Left lung (tissue), 4 donors: ENCODE measurements at regions not wholly inside any gene's neighbourhood (a gene's known extent, or its start where the extent isn't known, plus 50 kb on each side); places are given as distances from the start of the nearest gene placed in this dataset.

Experiments
- ATAC-seq: fragments of 200-7000 bp; cut with Tn5 transposase; one replicate; pipeline ENCODE4 v1.9.1; 2020; ENCODE audit warnings: moderate library complexity
- DNase-seq, 4 donors: peaks; one replicate each; pipeline ENCODE4 v3.0.0-alpha.2; 2013 to 2020
- H3K27ac ChIP-seq, 2 donors: fragments of 200-600 bp; sonication (generic) in 1 of 2; one replicate each; pipeline versions ENCODE4 v1.5.0 to v1.8.0; 2020 to 2021
- H3K27me3 ChIP-seq, 2 donors: fragments of 200-600 bp; sonication (generic) in 1 of 2; one replicate each; pipeline versions ENCODE4 v1.5.0 to v1.8.0; 2020 to 2021
- H3K36me3 ChIP-seq, 2 donors: fragments of 200-600 bp; sonication (generic) in 1 of 2; one replicate each; pipeline versions ENCODE4 v1.5.0 to v1.8.0; 2020 to 2021
- H3K4me1 ChIP-seq, 2 donors: fragments of 200-600 bp; one replicate each; pipeline ENCODE4 v1.8.0; 2021
- H3K4me3 ChIP-seq, 2 donors: fragments of 200-600 bp; sonication (generic) in 1 of 2; one replicate each; pipeline versions ENCODE4 v1.5.0 to v1.8.0; 2020 to 2021; ENCODE audit warnings: mild to moderate bottlenecking in 1 of 2
- H3K9me3 ChIP-seq, 2 donors: fragments of 200-600 bp; sonication (generic) in 1 of 2; one replicate each; pipeline versions ENCODE4 v1.5.0 to v1.8.0; 2020 to 2021
- CTCF ChIP-seq, 2 donors: fragments of 200-600 bp; sonication (generic) in 1 of 2; IDR thresholded peaks; one replicate each; pipeline versions ENCODE4 v1.5.0 to v1.8.0; 2021; ENCODE audit warnings: antibody characterized with exemption in 2 of 2
- intact Hi-C, 2 donors: fragments of 100-400 bp; cut with DNase I; formaldehyde crosslinking; loops; one replicate each; pipeline versions ENCODE4 v1.11.2 to v1.14.2; 2022
- donor health status: DM: no; HTN: yes; CAD: no.
- donor health status: DM: no; HTN: no; CAD: no.

DNA sequence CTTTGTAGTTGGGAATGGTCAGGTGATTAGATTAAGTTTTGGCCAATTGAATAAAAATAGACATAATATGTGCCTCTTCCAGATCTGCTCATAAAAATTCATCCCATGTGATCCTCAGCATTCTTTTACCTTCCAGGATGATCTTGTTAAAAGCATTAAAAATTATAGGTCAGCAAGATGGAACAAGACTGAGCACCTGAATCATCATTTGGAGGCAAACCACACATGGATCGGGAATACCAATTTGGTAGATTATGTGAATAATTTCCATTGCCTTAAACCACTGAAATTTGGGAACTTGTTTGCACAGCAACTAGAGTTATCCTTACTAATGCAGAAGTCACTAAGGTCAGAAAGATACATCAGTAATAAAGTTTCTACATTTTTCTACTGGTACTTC lies 681.4 kb upstream of the ADGRL2 start:
- ATAC-seq (no peak), DNase-seq (no peak)
- Histone ChIP-seq H3K4me1 (no peaks in the 10 kb centered on the region), H3K9me3 (no peaks in the 10 kb centered on the region), H3K27me3 (no peaks in the 10 kb centered on the region), H3K4me3 (no peak overlapping the region), H3K36me3 (no peaks in the 10 kb centered on the region), H3K27ac (no peak overlapping the region)
- intact Hi-C loops, result no loop called here
- no peak for TF ChIP-seq CTCF (IDR thresholded peaks at IDR 0.05)

- ATAC-seq (no peak), DNase-seq (no peak)
- Histone ChIP-seq H3K27ac (no peak overlapping the region), H3K4me1 (no peaks in the 10 kb centered on the region), H3K27me3 (no peaks in the 10 kb centered on the region), H3K36me3 (no peaks in the 10 kb centered on the region), H3K9me3 (no peaks in the 10 kb centered on the region), H3K4me3 (no peak overlapping the region)
- no peak for TF ChIP-seq CTCF (IDR thresholded peaks at IDR 0.05)
- intact Hi-C loops, result no loop called here
Observed at GRCh38 chr1:81118550-81118949, 682.2 kb upstream of the ADGRL2 start.

GRCh38 chr1:81115422-81115821 lies 685.3 kb upstream of the ADGRL2 start:
- TF ChIP-seq CTCF (IDR thresholded peaks at IDR 0.05), result no peak
- intact Hi-C loops, result no loop called here
- H3K4me3 ChIP-seq, result no peak overlapping the region
- H3K27me3 ChIP-seq, result no peaks in the 10 kb centered on the region
- no peak overlapping the region for H3K27ac ChIP-seq
- no peaks in the 10 kb centered on the region for H3K36me3 ChIP-seq
- no peaks in the 10 kb centered on the region for H3K9me3 ChIP-seq
- H3K4me1 ChIP-seq, result no peaks in the 10 kb centered on the region
- DNase-seq, result no peak
- ATAC-seq, result no peak

DNA sequence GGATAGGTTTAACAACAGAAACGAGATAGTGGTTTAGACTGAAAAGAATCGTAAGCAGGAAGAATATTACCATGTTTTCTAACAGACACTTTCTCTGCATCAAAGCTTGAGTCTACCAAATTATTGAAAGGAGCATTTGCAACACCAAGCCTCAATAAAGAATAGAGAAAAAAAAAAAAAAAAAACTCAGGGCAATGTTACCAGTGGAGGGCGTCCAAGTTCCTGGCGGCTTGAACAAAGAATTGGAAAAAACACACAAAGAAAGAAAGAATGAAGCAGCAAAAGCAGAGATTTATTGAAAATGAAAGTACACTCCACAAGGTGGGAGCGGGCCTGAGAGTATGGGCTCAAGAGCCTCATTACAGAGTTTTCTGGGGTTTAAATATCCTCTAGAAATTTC lies 686.5 kb upstream of the ADGRL2 start:
- no peak overlapping the region for H3K27ac ChIP-seq
- intact Hi-C loops, result no loop called here
- ATAC-seq (no peak), DNase-seq (no peak)
- no peak for TF ChIP-seq CTCF (IDR thresholded peaks at IDR 0.05)
- no peaks in the 10 kb centered on the region for H3K9me3 ChIP-seq
- H3K4me1 ChIP-seq, result no peaks in the 10 kb centered on the region
- H3K36me3 ChIP-seq, result no peaks in the 10 kb centered on the region
- no peaks in the 10 kb centered on the region for H3K27me3 ChIP-seq
- H3K4me3 ChIP-seq, result no peak overlapping the region

- H3K27me3 ChIP-seq, result no peaks in the 10 kb centered on the region
- no peaks in the 10 kb centered on the region for H3K4me1 ChIP-seq
- ATAC-seq (no peak), DNase-seq (no peak)
- H3K9me3 ChIP-seq, result peaks cover 0 to 2% of the 10 kb centered on the region in 2 donors
- intact Hi-C loops, result no loop called here
- no peaks in the 10 kb centered on the region for H3K36me3 ChIP-seq
- no peak overlapping the region for H3K4me3 ChIP-seq
- H3K27ac ChIP-seq, result no peak overlapping the region
- TF ChIP-seq CTCF (IDR thresholded peaks at IDR 0.05), result no peak
Observed at GRCh38 chr1:81113688-81114087, 687.0 kb upstream of the ADGRL2 start.
